Thymus (tissue), 11 donors: ENCODE measurements at regions not wholly inside any gene's neighbourhood (a gene's known extent, or its start where the extent isn't known, plus 50 kb on each side); places are given as distances from the start of the nearest gene placed in this dataset.

Source experiments
- DNase-seq, 9 donors: peaks; one replicate each; pipeline ENCODE4 v3.0.0-alpha.2; 2013; ENCODE audit warnings: low spot score in 9 of 9, low read depth in 6 of 9, missing footprints in 1 of 9
- H3K27ac ChIP-seq, 2 donors: one replicate each; pipeline ENCODE4 v1.5.1; 2013; ENCODE audit warnings: control low read depth in 1 of 2, low read depth in 1 of 2, low read length in 1 of 2, mild to moderate bottlenecking in 1 of 2, moderate library complexity in 1 of 2
- H3K27me3 ChIP-seq, 2 donors: one replicate each; pipeline ENCODE4 v1.5.1; 2013; ENCODE audit warnings: low read length in 1 of 2; ENCODE audit not compliant: control insufficient read depth in 2 of 2, insufficient read depth in 1 of 2
- H3K36me3 ChIP-seq, 2 donors: one replicate each; pipeline ENCODE4 v1.5.1; 2013; ENCODE audit warnings: low read length in 1 of 2, mild to moderate bottlenecking in 1 of 2, moderate library complexity in 1 of 2; ENCODE audit not compliant: control insufficient read depth in 2 of 2, insufficient read depth in 2 of 2
- H3K4me1 ChIP-seq, 2 donors: one replicate each; pipeline ENCODE4 v1.5.1; 2013; ENCODE audit warnings: low read length in 2 of 2; ENCODE audit not compliant: control insufficient read depth in 2 of 2, insufficient read depth in 2 of 2
- H3K4me3 ChIP-seq, 2 donors: one replicate each; pipeline ENCODE4 v1.5.1; 2013; ENCODE audit warnings: low read length in 2 of 2, control low read depth in 1 of 2, mild to moderate bottlenecking in 1 of 2
- H3K9me3 ChIP-seq, 2 donors: one replicate each; pipeline ENCODE4 v1.5.1; 2013; ENCODE audit warnings: low read length in 1 of 2, mild to moderate bottlenecking in 1 of 2; ENCODE audit not compliant: control insufficient read depth in 2 of 2, insufficient read depth in 1 of 2
- WGBS: extraction: QIAGEN DNeasy Blood & Tissue Kit; methylation state at CpG from one replicate; pipeline ENCODE4 v1.1.7; 2013; 5-methylcytosine and 5-hydroxymethylcytosine counted together
- donor health status: healthy.

GRCh38 chr5:116389601-116390000, 185.0 kb downstream of the SEMA6A start:
- WGBS, result 98% methylated on average over 1 of the region's 1 CpG
- no peaks in the 10 kb centered on the region for H3K4me1 ChIP-seq
- H3K27ac ChIP-seq, result no peak overlapping the region
- no peak overlapping the region for H3K4me3 ChIP-seq
- no peaks in the 10 kb centered on the region for H3K36me3 ChIP-seq
- DNase-seq, result no peak
- H3K9me3 ChIP-seq, result no peaks in the 10 kb centered on the region
- no peaks in the 10 kb centered on the region for H3K27me3 ChIP-seq

- H3K27ac ChIP-seq, result no peak overlapping the region
- no peaks in the 10 kb centered on the region for H3K4me1 ChIP-seq
- no peaks in the 10 kb centered on the region for H3K27me3 ChIP-seq
- 96% methylated on average over 11 of the region's 11 CpGs for WGBS
- no peak overlapping the region for H3K4me3 ChIP-seq
- no peak for DNase-seq
- H3K9me3 ChIP-seq, result no peaks in the 10 kb centered on the region
- no peaks in the 10 kb centered on the region for H3K36me3 ChIP-seq
Observed at GRCh38 chr5:116388564-116389258, 185.9 kb downstream of the SEMA6A start.

- Histone ChIP-seq H3K27me3 (no peaks in the 10 kb centered on the region), H3K36me3 (no peaks in the 10 kb centered on the region), H3K9me3 (no peaks in the 10 kb centered on the region), H3K27ac (no peak overlapping the region), H3K4me3 (no peak overlapping the region), H3K4me1 (no peaks in the 10 kb centered on the region)
- DNase-seq, result no peak
- 95% methylated on average over 3 of the region's 3 CpGs for WGBS
Observed at GRCh38 chr5:116387738-116388137, 186.9 kb downstream of the SEMA6A start.

- Histone ChIP-seq H3K36me3 (no peaks in the 10 kb centered on the region), H3K9me3 (no peaks in the 10 kb centered on the region), H3K27ac (no peak overlapping the region), H3K4me3 (no peak overlapping the region), H3K4me1 (no peaks in the 10 kb centered on the region), H3K27me3 (no peaks in the 10 kb centered on the region)
- 77% methylated on average over 5 of the region's 5 CpGs for whole genome bisulfite sequencing
- no peak for DNase-seq
Observed at GRCh38 chr5:116386633-116387032, 188.0 kb downstream of the SEMA6A start.

- no peaks in the 10 kb centered on the region for H3K27me3 ChIP-seq
- no peaks in the 10 kb centered on the region for H3K36me3 ChIP-seq
- H3K4me3 ChIP-seq, result no peak overlapping the region
- H3K27ac ChIP-seq, result no peak overlapping the region
- H3K4me1 ChIP-seq, result no peaks in the 10 kb centered on the region
- 96% methylated on average over 3 of the region's 3 CpGs for WGBS
- DNase-seq, result no peak
- no peaks in the 10 kb centered on the region for H3K9me3 ChIP-seq
Observed at GRCh38 chr5:116382874-116383266, 191.8 kb downstream of the SEMA6A start.

- H3K4me1 ChIP-seq, result no peaks in the 10 kb centered on the region
- H3K4me3 ChIP-seq, result no peak overlapping the region
- H3K36me3 ChIP-seq, result no peaks in the 10 kb centered on the region
- H3K9me3 ChIP-seq, result no peaks in the 10 kb centered on the region
- no peaks in the 10 kb centered on the region for H3K27me3 ChIP-seq
- WGBS, result 95% methylated on average over 13 of the region's 13 CpGs
- H3K27ac ChIP-seq, result no peak overlapping the region
- DNase-seq, result no peak
Observed at GRCh38 chr5:116382032-116382873, 192.4 kb downstream of the SEMA6A start.

GRCh38 chr5:116381201-116381600, 193.4 kb downstream of the SEMA6A start:
- Histone ChIP-seq H3K27ac (no peak overlapping the region), H3K36me3 (no peaks in the 10 kb centered on the region), H3K4me1 (no peaks in the 10 kb centered on the region), H3K27me3 (no peaks in the 10 kb centered on the region), H3K9me3 (no peaks in the 10 kb centered on the region), H3K4me3 (no peak overlapping the region)
- 97% methylated on average over 6 of the region's 6 CpGs for WGBS
- no peak for DNase-seq

- WGBS, result 100% methylated on average over 2 of the region's 2 CpGs
- no peak for DNase-seq
- Histone ChIP-seq H3K27ac (no peak overlapping the region), H3K4me3 (no peak overlapping the region), H3K4me1 (no peaks in the 10 kb centered on the region), H3K27me3 (no peaks in the 10 kb centered on the region), H3K36me3 (no peaks in the 10 kb centered on the region), H3K9me3 (no peaks in the 10 kb centered on the region)
Observed at GRCh38 chr5:116380621-116381020, 194.0 kb downstream of the SEMA6A start.

GRCh38 chr5:116379306-116379705, 195.3 kb downstream of the SEMA6A start:
- H3K4me1 ChIP-seq, result no peaks in the 10 kb centered on the region
- no peak overlapping the region for H3K4me3 ChIP-seq
- H3K36me3 ChIP-seq, result no peaks in the 10 kb centered on the region
- WGBS, result 98% methylated on average over 5 of the region's 5 CpGs
- H3K27ac ChIP-seq, result no peak overlapping the region
- no peaks in the 10 kb centered on the region for H3K9me3 ChIP-seq
- no peak for DNase-seq
- no peaks in the 10 kb centered on the region for H3K27me3 ChIP-seq
